AG09319 (cell line): ENCODE measurements at regions not wholly inside any gene's neighbourhood (a gene's known extent, or its start where the extent isn't known, plus 50 kb on each side); places are given as distances from the start of the nearest gene placed in this dataset.

Experiments
- DNase-seq: peaks from one replicate; pipeline ENCODE4 v3.0.0-alpha.2; 2010; ENCODE audit warnings: low read depth; ENCODE audit errors: extremely low read depth
- TF ChIP-seq, protein P1 (sequence below): IDR thresholded peaks from 2 replicates; pipeline ENCODE4 v1.5.1; 2011; ENCODE audit warnings: low read depth, mild to moderate bottlenecking, inconsistent platforms, low read length, moderate library complexity

DNA sequence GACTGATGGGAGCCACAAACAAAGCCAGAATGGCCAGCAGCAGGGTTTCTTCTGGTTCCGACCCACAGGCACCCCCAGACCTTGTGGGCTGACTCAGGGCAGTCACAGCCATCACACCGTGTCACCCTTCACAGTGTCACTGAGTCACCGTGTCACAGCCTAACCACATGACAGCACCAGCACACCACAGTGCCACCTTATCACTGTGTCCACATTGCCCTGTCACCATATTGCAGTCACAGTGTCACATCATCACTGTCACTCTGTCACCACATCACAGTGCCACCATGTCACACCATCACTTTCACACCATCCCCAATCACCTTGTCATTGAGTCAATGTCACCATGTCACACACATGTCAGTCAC, 77.0 kb downstream of the OAT start:
- TF ChIP-seq, protein P1, sequence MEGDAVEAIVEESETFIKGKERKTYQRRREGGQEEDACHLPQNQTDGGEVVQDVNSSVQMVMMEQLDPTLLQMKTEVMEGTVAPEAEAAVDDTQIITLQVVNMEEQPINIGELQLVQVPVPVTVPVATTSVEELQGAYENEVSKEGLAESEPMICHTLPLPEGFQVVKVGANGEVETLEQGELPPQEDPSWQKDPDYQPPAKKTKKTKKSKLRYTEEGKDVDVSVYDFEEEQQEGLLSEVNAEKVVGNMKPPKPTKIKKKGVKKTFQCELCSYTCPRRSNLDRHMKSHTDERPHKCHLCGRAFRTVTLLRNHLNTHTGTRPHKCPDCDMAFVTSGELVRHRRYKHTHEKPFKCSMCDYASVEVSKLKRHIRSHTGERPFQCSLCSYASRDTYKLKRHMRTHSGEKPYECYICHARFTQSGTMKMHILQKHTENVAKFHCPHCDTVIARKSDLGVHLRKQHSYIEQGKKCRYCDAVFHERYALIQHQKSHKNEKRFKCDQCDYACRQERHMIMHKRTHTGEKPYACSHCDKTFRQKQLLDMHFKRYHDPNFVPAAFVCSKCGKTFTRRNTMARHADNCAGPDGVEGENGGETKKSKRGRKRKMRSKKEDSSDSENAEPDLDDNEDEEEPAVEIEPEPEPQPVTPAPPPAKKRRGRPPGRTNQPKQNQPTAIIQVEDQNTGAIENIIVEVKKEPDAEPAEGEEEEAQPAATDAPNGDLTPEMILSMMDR: no peak
- no peak for DNase-seq

GRCh38 chr10:124340033-124340760, 78.5 kb downstream of the OAT start:
- DNase-seq: peak; percentile 91
- TF ChIP-seq, protein P1: no peak

DNA sequence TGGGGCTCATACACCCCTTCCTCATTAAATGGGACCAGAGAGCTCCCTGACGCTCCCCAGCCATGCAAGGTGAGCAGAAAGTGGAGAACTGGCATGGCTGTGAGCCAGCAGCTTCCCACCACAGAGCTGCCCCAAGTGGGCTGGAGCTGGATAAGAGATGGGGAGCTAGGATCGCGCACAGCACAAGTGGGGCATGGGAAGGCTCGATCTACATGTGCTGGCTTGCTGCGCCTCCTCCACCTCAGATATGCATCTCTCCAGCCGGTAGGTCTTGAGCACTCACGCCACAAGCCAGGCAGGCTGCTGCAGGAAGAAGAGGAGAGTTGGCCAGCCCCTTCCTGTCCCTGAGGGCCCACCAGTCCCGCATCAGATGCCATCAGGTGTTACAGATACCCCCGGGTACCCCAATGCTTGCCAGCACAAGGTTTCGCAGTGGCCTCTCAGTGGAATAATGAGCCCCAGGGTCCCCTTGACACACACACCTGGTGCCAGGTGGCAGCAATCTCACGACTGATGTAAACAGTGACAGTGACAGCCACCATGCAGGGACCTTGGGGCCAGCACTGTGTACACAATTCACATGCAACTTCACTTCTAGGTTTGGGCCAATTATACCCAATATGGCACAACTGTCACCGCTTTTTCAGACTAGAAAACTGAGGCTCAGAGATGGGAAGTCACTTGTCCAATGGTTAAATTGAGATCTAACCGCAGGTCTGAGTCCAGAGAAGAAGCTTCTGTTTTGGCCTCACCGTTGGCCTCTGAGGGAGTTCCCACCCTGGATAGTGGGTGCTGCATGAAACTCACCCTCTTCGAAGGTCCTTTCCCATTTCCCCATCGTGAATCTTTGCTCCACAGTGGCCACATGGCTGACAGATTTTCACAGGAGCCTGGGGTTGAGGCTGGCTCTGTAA, 79.3 kb downstream of the OAT start:
- TF ChIP-seq, protein P1: no peak
- no peak for DNase-seq

DNA sequence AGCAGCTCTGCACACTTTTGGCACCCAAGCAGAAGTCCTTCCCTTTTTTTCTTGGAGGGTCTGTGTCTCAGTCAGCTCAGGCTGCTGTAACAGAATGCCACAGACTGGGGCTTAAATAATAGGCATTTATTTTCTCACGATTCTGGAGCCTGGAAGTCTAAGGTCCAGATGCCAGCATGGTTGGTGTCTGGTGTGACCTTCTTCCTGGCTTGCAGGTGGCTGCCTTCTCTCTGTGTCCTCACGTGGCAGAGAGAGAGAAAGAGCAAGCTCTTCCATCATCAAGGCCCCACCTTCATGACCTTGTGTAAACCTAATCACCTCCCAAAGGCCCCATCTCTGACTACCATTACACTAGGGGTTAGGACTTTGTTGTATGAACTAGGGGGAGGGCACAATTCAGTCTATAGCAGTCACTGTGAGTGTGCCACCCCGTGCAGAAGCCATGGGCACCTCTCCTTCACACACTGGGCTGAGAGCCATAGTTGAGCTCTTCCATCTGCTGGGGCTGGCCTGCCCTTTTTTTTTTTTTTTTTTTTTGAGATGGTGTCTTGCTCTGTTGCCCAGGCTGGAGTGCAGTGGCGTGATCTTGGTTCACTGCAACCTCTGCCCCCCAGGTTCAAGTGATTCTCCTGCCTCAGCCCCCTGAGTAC, 80.3 kb downstream of the OAT start:
- TF ChIP-seq, protein P1: no peak
- DNase-seq: no peak

DNA sequence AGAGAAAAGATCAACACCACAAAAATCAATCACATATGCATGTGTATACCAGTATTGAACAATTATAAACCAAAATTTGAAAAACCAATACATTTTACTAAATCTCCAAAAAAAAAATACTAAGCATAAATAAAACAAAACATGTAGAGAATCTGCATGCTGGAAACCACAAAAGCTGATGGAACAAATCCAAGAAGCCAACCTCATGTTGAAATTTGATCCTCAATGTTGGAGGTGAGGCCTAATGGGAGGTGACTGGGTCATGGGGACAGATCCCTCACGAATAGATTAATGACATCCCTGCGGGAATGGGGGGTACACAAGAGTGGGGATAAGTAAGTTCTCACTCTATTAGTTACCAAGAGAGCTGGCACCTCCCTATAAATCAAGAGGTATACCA, 82.5 kb downstream of the OAT start:
- TF ChIP-seq, protein P1: no peak
- DNase-seq: no peak

GRCh38 chr10:124333931-124334330, 84.8 kb downstream of the OAT start:
- TF ChIP-seq, protein P1: no peak
- no peak for DNase-seq

GRCh38 chr10:124332426-124332825, 86.3 kb downstream of the OAT start:
- DNase-seq: no peak
- TF ChIP-seq, protein P1: no peak
